Ecto neural progenitor cell (in vitro differentiated cells): ENCODE measurements at regions not wholly inside any gene's neighbourhood (a gene's known extent, or its start where the extent isn't known, plus 50 kb on each side); places are given as distances from the start of the nearest gene placed in this dataset.
"Not testable (repeated sequence)": the region's sequence is repeated elsewhere in the genome, so short reads cannot be mapped to it uniquely, and the experiment has no call there.

Experiments
- DNase-seq: peaks from one replicate; pipeline ENCODE4 v3.0.0-alpha.2; 2018; ENCODE audit warnings: low spot score

GRCh38 chr6:164107297-164107995, 692.9 kb downstream of the QKI start:
- no peak for DNase-seq

- no peak for DNase-seq
These were observed 691.8 kb downstream of the QKI start for GRCh38 chr6:164106345-164106769.

- no peak for DNase-seq
These were observed 691.2 kb downstream of the QKI start for GRCh38 chr6:164105705-164106104.

- no peak for DNase-seq
These were observed 689.9 kb downstream of the QKI start for GRCh38 chr6:164104432-164104831.

- DNase-seq, result no peak
These were observed 688.2 kb downstream of the QKI start for GRCh38 chr6:164102693-164103092.

GRCh38 chr6:164101859-164102258, 687.3 kb downstream of the QKI start:
- DNase-seq, result no peak

- peak; percentile 43 for DNase-seq
These were observed 684.8 kb downstream of the QKI start for GRCh38 chr6:164099269-164099865.

GRCh38 chr6:164098857-164099267, 684.3 kb downstream of the QKI start:
- peak; percentile 29 for DNase-seq

- no peak for DNase-seq
These were observed 683.3 kb downstream of the QKI start for GRCh38 chr6:164097551-164098398.

- no peak for DNase-seq
These were observed 682.5 kb downstream of the QKI start for GRCh38 chr6:164097056-164097455.

GRCh38 chr6:164095056-164095455, 680.5 kb downstream of the QKI start:
- DNase-seq, result no peak

GRCh38 chr6:164087870-164088269, 673.4 kb downstream of the QKI start:
- DNase-seq, result no peak

GRCh38 chr6:164087211-164087610, 672.7 kb downstream of the QKI start:
- DNase-seq, result no peak

GRCh38 chr6:164086076-164086887, 671.8 kb downstream of the QKI start:
- DNase-seq, result no peak

- DNase-seq, result peak; percentile 64
These were observed 670.9 kb downstream of the QKI start for GRCh38 chr6:164085091-164086075.

GRCh38 chr6:164079275-164079600, 664.7 kb downstream of the QKI start:
- DNase-seq, result no peak

GRCh38 chr6:164078532-164079274, 664.2 kb downstream of the QKI start:
- no peak for DNase-seq

GRCh38 chr6:164076818-164077532, 662.5 kb downstream of the QKI start:
- DNase-seq, result not testable (repeated sequence)

- no peak for DNase-seq
These were observed 661.6 kb downstream of the QKI start for GRCh38 chr6:164075981-164076615.
